SK-N-SH (cell line): ENCODE measurements at regions not wholly inside any gene's neighbourhood (a gene's known extent, or its start where the extent isn't known, plus 50 kb on each side); places are given as distances from the start of the nearest gene placed in this dataset.

ENCODE experiments used
- CTCF ChIA-PET: fragments of 300-600, 350-600 bp; formaldehyde crosslinking; extraction: SDS; loops from one replicate; lab custom pipeline; 2021; lab: Yijun Ruan, JAX
- POLR2A ChIA-PET: fragments of 350-600 bp; sonication (Branson Sonifier 250); formaldehyde crosslinking; extraction: SDS; loops from one replicate; lab custom pipeline; 2020; ENCODE audit warnings: antibody characterized with exemption, inconsistent platforms; lab: Yijun Ruan, JAX
- DNase-seq: peaks from one replicate; pipeline ENCODE4 v3.0.0; 2012
- H2AFZ ChIP-seq: fragments of 200-600 bp; sonication (generic); 2 replicates; pipeline ENCODE4 v1.8.1; 2016; ENCODE audit warnings: antibody characterized with exemption, mild to moderate bottlenecking, low read depth
- H3F3A ChIP-seq: fragments of 200-600 bp; sonication (generic); replicated peaks from 2 replicates; pipeline ENCODE3; 2016; ENCODE audit warnings: antibody characterized with exemption, mild to moderate bottlenecking; ENCODE audit not compliant: insufficient read depth
- H3K27ac ChIP-seq, 2 experiments: fragments of 200-500 bp in 1 of 2; fragments of 200-600 bp in 1 of 2; sonication (Bioruptor generic) in 1 of 2; sonication (generic), shearing (Covaris generic) in 1 of 2; 2 replicates each; pipeline versions ENCODE4 v1.5.1 to v1.6.1; 2014 to 2016; ENCODE audit warnings: low read depth in 2 of 2, inconsistent platforms in 1 of 2, low read length in 1 of 2, mild to moderate bottlenecking in 1 of 2, mixed read lengths in 1 of 2
- H3K27me3 ChIP-seq: fragments of 200-600 bp; sonication (generic), shearing (Covaris generic); 2 replicates; pipeline ENCODE4 v1.6.1; 2016; ENCODE audit warnings: mixed run types; ENCODE audit not compliant: insufficient read depth
- H3K36me3 ChIP-seq, 2 experiments: fragments of 200-500 bp in 1 of 2; fragments of 200-600 bp in 1 of 2; sonication (Bioruptor generic) in 1 of 2; sonication (generic) in 1 of 2; replicated peaks in 1 of 2; 2 replicates each; pipeline versions ENCODE3 to v1.5.1; 2014 to 2016; ENCODE audit warnings: low read length in 1 of 2, mild to moderate bottlenecking in 1 of 2; ENCODE audit not compliant: insufficient read depth in 2 of 2, control insufficient read depth in 1 of 2
- H3K4me1 ChIP-seq, 2 experiments: fragments of 200-500 bp in 1 of 2; fragments of 200-600 bp in 1 of 2; sonication (Bioruptor generic) in 1 of 2; sonication (generic), shearing (Covaris generic) in 1 of 2; 2 replicates each; pipeline versions ENCODE4 v1.5.1 to v1.6.1; 2014 to 2016; ENCODE audit warnings: low read depth in 1 of 2, low read length in 1 of 2, mixed run types in 1 of 2; ENCODE audit not compliant: insufficient read depth in 2 of 2, control insufficient read depth in 1 of 2
- H3K4me2 ChIP-seq: fragments of 200-600 bp; sonication (generic), shearing (Covaris generic); 2 replicates; pipeline ENCODE4 v1.6.1; 2017; ENCODE audit warnings: mixed run types
- H3K4me3 ChIP-seq, 2 experiments: fragments of 200-500 bp in 1 of 2; fragments of 200-600 bp in 1 of 2; sonication (Bioruptor generic) in 1 of 2; sonication (generic), shearing (Covaris generic) in 1 of 2; 2 replicates each; pipeline versions ENCODE4 v1.5.1 to v1.8.1; 2014 to 2016; ENCODE audit warnings: low read depth in 2 of 2, inconsistent platforms in 1 of 2, low read length in 1 of 2, mild to moderate bottlenecking in 1 of 2, mixed read lengths in 1 of 2, moderate library complexity in 1 of 2
- H3K79me2 ChIP-seq: fragments of 200-600 bp; sonication (generic); 2 replicates; pipeline ENCODE4 v1.8.1; 2017; ENCODE audit warnings: mild to moderate bottlenecking; ENCODE audit not compliant: insufficient read depth
- H3K9ac ChIP-seq: fragments of 200-600 bp; sonication (generic); 2 replicates; pipeline ENCODE4 v1.6.1; 2017; ENCODE audit warnings: mixed run types
- H3K9me2 ChIP-seq: fragments of 200-600 bp; sonication (generic); 2 replicates; pipeline ENCODE4 v1.6.1; 2017; ENCODE audit warnings: mixed run types
- H3K9me3 ChIP-seq: fragments of 200-600 bp; sonication (generic); 2 replicates; pipeline ENCODE4 v1.6.1; 2017; ENCODE audit warnings: mixed run types, mild to moderate bottlenecking, moderate library complexity
- H4K20me1 ChIP-seq: fragments of 200-600 bp; sonication (generic); 2 replicates; pipeline ENCODE4 v1.6.1; 2017; ENCODE audit warnings: mild to moderate bottlenecking, mixed run types; ENCODE audit not compliant: insufficient read depth
- ELF1 ChIP-seq: IDR thresholded peaks from 2 replicates; pipeline ENCODE4 v1.4.0; 2012
- EP300 ChIP-seq, 2 experiments: IDR thresholded peaks; 2 replicates each; pipeline versions ENCODE4 v1.4.0 to v1.6.1; 2012; ENCODE audit warnings: borderline replicate concordance in 1 of 2, low read depth in 1 of 2, low read length in 1 of 2
- FOSL2 ChIP-seq: IDR thresholded peaks from 2 replicates; pipeline ENCODE4 v1.4.0; 2012; ENCODE audit warnings: low read depth, mild to moderate bottlenecking, moderate library complexity, borderline replicate concordance
- FOXJ3 ChIP-seq: sonication (generic); formaldehyde crosslinking; IDR thresholded peaks from 2 replicates; pipeline ENCODE4 v1.5.1; 2020; ENCODE audit warnings: mild to moderate bottlenecking, missing genetic modification reagents
- GABPA ChIP-seq: IDR thresholded peaks from 2 replicates; pipeline ENCODE4 v1.4.0; 2012; ENCODE audit warnings: low read depth, mild to moderate bottlenecking
- GATA2 ChIP-seq: sonication (generic); formaldehyde crosslinking; IDR thresholded peaks from 2 replicates; pipeline ENCODE4 v1.5.0; 2020; ENCODE audit warnings: mild to moderate bottlenecking, missing genetic modification reagents
- IRF3 ChIP-seq: fragments of 150-350 bp; IDR thresholded peaks from 2 replicates; pipeline ENCODE4 v1.6.1; 2016; ENCODE audit warnings: mild to moderate bottlenecking, low read depth, low read length
- NRF1 ChIP-seq: IDR thresholded peaks from 2 replicates; pipeline ENCODE4 v1.6.1; 2012; ENCODE audit warnings: low read depth, mild to moderate bottlenecking, low read length
- POLR2AphosphoS5 ChIP-seq: IDR thresholded peaks from 2 replicates; pipeline ENCODE4 v1.6.1; 2012; ENCODE audit warnings: low read depth, low read length
- RCOR1 ChIP-seq: fragments of 150-350 bp; IDR thresholded peaks from 2 replicates; pipeline ENCODE4 v1.6.1; 2017; ENCODE audit warnings: antibody characterized with exemption, low read length
- RXRA ChIP-seq: IDR thresholded peaks from 2 replicates; pipeline ENCODE4 v1.4.0; 2012; ENCODE audit warnings: low read depth, mild to moderate bottlenecking, borderline replicate concordance
- SIN3A ChIP-seq: IDR thresholded peaks from 2 replicates; pipeline ENCODE4 v1.6.1; 2012; ENCODE audit warnings: low read depth, mild to moderate bottlenecking, low read length, moderate library complexity, borderline replicate concordance
- TAF1 ChIP-seq: IDR thresholded peaks from 2 replicates; pipeline ENCODE4 v1.6.1; 2012; ENCODE audit warnings: low read depth, mild to moderate bottlenecking, low read length, moderate library complexity, borderline replicate concordance
- TCF12 ChIP-seq: IDR thresholded peaks from 2 replicates; pipeline ENCODE4 v1.4.0; 2012
- USF2 ChIP-seq: fragments of 150-350 bp; IDR thresholded peaks from 2 replicates; pipeline ENCODE4 v1.6.1; 2017; ENCODE audit warnings: antibody characterized with exemption, low read length, low read depth, borderline replicate concordance
- WGBS: methylation state at CpG from one replicate; pipeline ENCODE4 v1.1.6; 2017; ENCODE audit warnings: low lambda C conversion rate; 5-methylcytosine and 5-hydroxymethylcytosine counted together

- 75% methylated on average over 1 of the region's 1 CpG for WGBS
- Histone ChIP-seq H2AFZ (no peak overlapping the region), H3K4me1 (no peaks in the 10 kb centered on the region), H3K27ac (no peak overlapping the region), H3K4me2 (no peak overlapping the region), H4K20me1 (no peaks in the 10 kb centered on the region), H3K27me3 (no peaks in the 10 kb centered on the region), H3K9ac (no peak overlapping the region), H3K9me2 (no peaks in the 10 kb centered on the region), H3K79me2 (no peaks in the 10 kb centered on the region), H3K9me3 (no peaks in the 10 kb centered on the region; the same call in 1 of the 2 replicates), H3K36me3 (no peaks in the 10 kb centered on the region), H3F3A (no peaks in the 10 kb centered on the region), H3K4me3 (no peak overlapping the region)
- no peak for DNase-seq
- no peak for TF ChIP-seq NRF1
- TF ChIP-seq GABPA: no peak
- TF ChIP-seq GATA2 (CRISPR knock-in tag): no peak
- TF ChIP-seq TCF12: no peak
- no peak for TF ChIP-seq EP300 (IDR thresholded peaks at IDR 0.05; ENCODE audit: borderline replicate concordance in 1 of 2, low read depth in 1 of 2, low read length in 1 of 2)
- no peak for TF ChIP-seq SIN3A
- TF ChIP-seq TAF1: no peak
- ChIA-PET POLR2A (no interaction called here), CTCF (no interaction called here)
Observed at GRCh38 chr10:76666891-76667290, 970.7 kb downstream of the KCNMA1 start.

- Histone ChIP-seq H2AFZ (no peak overlapping the region; the same call in 1 of the 2 replicates), H3K9me2 (no peaks in the 10 kb centered on the region), H3K4me2 (no peak overlapping the region), H3K36me3 (no peaks in the 10 kb centered on the region), H3K4me1 (no peaks in the 10 kb centered on the region), H3K27me3 (no peaks in the 10 kb centered on the region), H3K79me2 (no peaks in the 10 kb centered on the region), H3K9ac (no peak overlapping the region), H4K20me1 (no peaks in the 10 kb centered on the region), H3K4me3 (no peak overlapping the region), H3K27ac (no peak overlapping the region), H3F3A (no peaks in the 10 kb centered on the region), H3K9me3 (no peaks in the 10 kb centered on the region; the same call in 1 of the 2 replicates)
- CTCF ChIA-PET: no interaction called here
- TF ChIP-seq RCOR1 (no peak), FOXJ3 (CRISPR knock-in tag) (no peak), RXRA (no peak), USF2 (no peak), TCF12 (no peak), POLR2AphosphoS5 (no peak), ELF1 (no peak), SIN3A (no peak), IRF3 (no peak), EP300 (IDR thresholded peaks at IDR 0.05; ENCODE audit: borderline replicate concordance in 1 of 2, low read depth in 1 of 2, low read length in 1 of 2) (no peak), FOSL2 (no peak)
- WGBS: 73% methylated on average over 4 of the region's 4 CpGs
- DNase-seq: no peak
- POLR2A ChIA-PET: no interaction called here
Observed at GRCh38 chr10:76665029-76665428, 972.6 kb downstream of the KCNMA1 start.
